Glomerular visceral epithelial cell (primary cell): ENCODE measurements at regions not wholly inside any gene's neighbourhood (a gene's known extent, or its start where the extent isn't known, plus 50 kb on each side); places are given as distances from the start of the nearest gene placed in this dataset.
A peak's percentile ranks its signal among the peaks of the same experiment; 100 is the strongest.

ENCODE experiments used
- DNase-seq: peaks from one replicate; pipeline ENCODE4 v3.0.0-alpha.2; 2016; ENCODE audit errors: extremely low spot score

GRCh38 chr7:81606078-81606863, 163.6 kb downstream of the HGF start:
- no peak for DNase-seq

GRCh38 chr7:81605493-81605892, 164.4 kb downstream of the HGF start:
- DNase-seq: no peak

- DNase-seq: peak; percentile 31
Observed at GRCh38 chr7:81604808-81605174, 165.1 kb downstream of the HGF start.

DNA sequence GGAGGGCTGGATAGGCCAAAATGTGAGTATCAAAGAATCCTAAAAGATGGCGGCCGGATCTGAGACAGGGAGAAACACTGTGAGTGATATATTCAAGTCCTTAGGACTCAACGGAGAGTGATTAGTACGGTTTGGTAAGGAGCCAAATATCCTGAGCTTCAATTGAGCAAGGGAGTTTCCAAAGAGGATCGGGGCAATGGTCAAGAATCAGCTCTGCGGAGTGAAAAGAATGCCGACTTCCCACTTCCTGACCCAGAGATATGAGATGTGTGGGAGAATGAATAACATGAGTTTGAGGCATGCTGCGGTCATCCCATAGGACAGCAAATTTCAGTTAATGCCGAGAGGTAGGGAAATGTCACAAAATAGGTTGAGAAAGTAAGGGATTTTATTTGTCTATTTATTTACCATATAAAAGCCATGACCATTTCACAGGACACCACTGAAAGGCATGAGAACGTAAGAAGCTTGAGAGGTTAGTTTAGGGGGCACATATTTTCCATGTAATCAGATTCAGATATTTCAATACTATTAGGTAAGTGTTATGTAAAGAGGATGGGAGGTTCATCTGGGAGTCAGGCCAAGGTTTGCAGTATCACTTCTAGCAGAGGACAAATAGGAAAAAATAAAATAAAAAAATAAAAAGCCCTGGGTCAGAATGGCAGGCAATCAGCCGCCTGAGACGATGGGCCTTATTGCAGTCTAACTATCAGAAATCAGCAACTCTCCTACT, 165.6 kb downstream of the HGF start:
- DNase-seq: peak; percentile 97

DNA sequence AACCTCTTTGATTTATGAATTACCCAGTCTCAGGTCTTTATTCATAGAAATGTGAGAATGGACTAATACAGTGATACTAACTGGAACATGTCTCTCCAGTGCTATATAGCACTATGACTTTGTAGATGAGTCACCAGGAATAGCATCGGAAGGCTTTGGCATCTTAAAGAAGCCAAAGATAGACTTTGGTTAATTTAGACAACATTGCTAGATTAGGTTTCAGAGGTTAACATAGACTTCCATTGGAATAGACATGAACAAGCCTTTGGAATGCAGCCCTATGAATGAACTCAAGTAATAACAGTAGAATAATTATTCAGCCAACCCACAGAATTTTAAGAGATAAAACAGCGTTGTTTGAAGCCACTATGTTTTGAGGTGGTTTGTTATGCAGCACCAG, 169.2 kb downstream of the HGF start:
- no peak for DNase-seq

DNA sequence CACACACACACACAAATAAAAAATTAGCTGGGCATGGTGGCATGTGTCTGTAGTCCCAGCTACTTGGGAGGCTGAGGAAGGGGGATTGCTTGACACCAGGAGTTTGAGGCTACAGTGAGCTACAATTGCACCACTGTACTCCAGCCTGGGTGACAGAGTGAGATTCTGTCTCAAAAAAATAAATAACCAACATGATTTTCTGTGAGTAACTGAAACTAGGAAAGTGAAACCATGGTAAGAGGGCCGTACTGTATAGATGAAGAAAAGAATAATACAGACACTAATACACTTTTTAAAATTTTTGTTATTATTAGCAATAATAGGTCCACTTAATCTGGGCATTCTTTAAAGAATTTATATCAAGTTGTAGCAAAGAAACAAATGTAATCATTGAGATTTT, 170.9 kb downstream of the HGF start:
- DNase-seq: no peak

- no peak for DNase-seq
Observed at GRCh38 chr7:81594767-81595166, 175.1 kb downstream of the HGF start.

- DNase-seq: no peak
Observed at GRCh38 chr7:81590131-81590530, 179.7 kb downstream of the HGF start.

- DNase-seq: no peak
Observed at GRCh38 chr7:81584667-81585066, 185.2 kb downstream of the HGF start.

DNA sequence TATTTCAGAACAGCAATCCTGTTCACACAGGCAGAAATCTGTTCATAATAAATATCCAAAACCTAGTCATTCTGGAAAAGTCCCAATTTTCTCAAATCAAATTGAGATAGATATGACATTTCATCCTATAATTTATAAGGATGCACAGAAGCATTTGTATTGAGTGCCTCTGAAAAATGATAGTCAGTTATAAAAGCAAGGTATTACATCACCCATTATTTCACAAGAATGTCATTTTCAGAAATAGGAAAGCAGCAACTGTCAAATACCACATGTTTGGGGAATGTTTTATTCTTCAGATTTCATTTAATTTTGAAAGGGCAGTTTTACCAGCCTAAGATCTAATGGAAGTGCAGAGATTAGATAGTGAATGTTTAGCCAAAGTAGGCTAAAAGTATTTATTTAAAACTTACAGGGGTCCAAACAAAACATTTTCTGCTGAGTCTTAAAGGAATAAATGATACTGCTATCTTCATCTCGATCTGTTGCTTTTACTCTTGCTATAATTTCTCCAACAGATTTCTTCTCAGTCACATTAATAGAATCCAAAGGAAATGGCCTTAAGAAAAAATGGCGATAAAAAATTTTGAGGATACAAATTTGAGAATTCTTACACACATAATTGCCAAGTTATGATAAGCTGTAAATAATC, 185.8 kb downstream of the HGF start:
- no peak for DNase-seq

DNA sequence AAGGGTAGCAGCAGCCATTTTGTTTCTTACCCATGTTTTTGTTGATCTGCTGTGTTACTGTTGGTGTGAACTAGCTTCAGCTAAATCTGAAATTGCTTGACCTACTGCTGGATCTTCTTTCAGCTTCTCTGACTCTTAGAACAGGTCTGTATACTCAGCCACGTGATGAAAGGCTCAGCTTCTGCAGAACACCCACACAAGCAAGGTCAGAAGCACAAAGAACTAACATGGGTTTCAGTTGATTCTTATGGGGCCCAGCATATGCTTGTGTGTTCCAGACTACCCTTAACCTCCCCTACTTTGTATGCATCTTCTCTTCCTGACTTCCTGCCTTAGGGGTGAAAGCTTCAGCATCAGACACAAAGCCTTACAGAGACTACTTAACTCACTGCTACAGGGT, 186.8 kb downstream of the HGF start:
- no peak for DNase-seq

- DNase-seq: no peak
Observed at GRCh38 chr7:81577642-81578340, 192.1 kb downstream of the HGF start.

DNA sequence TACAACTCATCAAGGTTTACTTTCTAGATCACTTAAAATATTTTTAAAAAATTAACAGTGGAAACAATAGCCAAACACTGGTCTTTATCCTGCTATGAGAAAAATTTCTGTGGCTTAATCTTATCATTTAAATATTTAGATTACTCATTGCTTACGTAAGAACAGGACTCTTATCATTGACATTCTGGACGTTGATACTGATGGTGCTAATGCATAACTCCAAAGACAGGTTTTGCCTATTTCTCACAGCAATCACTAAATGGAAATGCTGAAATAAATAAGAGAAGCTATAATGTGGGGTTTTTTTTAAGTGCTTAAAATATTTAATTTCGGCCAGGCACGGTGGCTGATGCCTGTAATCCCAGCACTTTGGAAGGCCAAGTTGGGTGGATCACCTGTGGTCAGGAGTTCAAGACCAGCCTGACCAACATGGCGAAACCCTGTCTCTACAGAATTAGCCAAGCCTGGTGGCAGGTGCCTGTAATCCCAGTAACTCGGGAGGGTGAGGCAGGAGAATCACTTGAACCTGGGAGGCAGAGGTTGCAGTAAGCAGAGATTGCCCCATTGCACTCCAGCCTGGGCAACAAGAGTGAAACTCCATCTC, 195.0 kb downstream of the HGF start:
- DNase-seq: no peak

DNA sequence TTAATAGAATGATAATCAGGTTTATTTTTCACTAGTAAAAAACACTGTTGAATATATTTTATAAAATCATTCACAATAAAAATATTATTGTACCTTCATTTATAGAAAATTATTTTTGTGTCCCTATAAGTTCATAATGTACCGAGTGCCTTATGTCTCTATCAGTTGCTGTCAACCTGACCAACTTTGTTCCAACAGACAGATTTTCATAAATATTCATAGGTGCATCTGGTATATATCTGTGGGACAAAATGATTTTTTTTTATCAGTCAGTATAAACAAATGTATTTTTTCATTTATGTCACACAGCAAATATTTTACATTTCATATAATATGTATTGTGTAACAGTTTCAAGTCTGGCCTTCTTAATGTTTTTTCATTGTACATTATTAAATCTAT, 195.9 kb downstream of the HGF start:
- DNase-seq: no peak

DNA sequence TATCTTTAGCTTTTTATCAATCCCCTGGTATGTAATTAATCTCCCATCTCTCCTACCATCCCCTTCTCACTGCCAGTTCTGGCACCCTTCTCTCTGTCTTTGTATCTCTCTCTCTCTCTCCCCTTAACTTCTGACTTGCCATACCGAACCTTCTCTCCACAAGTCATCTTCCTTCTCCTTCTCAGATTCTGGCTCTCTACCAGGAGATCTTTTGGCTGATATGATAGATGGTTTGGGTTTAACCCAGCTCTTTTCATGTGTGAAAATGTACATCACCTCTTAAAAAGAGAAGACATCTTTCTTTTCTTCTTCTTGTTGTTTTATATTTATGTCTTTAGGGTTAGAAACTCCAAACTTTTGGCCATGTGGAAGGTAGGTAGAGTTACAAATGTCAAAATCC, 196.7 kb downstream of the HGF start:
- DNase-seq: no peak

DNA sequence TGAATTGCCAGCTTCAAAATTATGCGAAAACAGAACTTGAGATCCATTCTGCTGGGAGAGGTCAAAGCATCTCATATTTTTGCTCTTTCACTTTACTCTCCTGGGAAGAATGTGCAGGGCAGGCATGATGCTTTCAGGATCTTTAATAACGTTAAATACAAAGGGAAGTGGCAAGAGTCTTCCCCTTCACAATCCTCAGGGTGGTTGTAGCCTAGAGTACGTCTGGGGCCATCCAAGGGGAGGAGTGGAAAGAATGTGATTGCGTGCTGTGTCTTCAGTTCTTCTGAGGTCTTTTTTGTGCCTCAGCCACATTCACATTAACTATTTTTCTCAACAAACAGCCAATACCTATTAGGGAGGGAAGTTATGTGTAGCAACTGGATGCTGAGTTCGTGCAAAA, 207.3 kb downstream of the HGF start:
- DNase-seq: no peak

- no peak for DNase-seq
Observed at GRCh38 chr7:81560708-81561107, 209.1 kb downstream of the HGF start.

- no peak for DNase-seq
Observed at GRCh38 chr7:81549484-81550016, 220.3 kb downstream of the HGF start.

GRCh38 chr7:81534996-81535395, 234.9 kb downstream of the HGF start:
- no peak for DNase-seq

DNA sequence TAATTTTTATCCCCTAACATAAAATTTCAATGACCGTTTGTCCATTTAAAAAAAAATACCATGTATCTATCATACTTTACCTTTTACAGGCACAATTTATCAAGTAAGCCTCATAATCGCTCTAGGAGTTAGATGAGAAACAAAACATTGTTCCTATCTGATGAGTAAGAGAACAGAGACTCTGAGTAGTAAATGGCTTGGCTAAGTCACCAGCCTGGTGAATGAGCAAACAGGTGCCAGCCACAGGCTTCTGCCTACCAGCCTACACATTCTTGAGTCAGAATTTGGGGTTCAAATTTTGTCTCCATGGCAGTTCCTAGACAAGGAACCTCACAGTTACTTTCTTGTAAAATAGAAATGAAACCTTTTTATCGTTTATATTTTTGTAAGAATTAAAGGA, 235.4 kb downstream of the HGF start:
- DNase-seq: no peak

DNA sequence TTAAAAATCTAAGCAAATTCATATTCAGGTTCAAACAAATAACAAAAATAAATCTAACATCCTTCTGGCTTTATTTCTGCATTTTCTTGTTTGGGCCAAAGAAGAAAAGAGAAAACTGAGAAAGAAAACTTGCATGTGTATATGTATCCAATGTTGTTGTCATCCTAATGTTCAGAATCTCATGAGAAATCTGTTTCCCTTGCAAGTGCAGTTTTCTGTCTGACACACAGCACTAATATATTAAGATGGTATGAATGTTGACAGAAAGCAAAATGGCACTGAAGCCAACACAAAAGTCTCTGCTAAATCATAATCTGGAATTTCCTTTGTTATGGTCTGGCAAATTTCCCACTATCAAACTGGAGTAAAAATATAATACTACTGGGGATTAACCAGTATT, 235.9 kb downstream of the HGF start:
- no peak for DNase-seq

DNA sequence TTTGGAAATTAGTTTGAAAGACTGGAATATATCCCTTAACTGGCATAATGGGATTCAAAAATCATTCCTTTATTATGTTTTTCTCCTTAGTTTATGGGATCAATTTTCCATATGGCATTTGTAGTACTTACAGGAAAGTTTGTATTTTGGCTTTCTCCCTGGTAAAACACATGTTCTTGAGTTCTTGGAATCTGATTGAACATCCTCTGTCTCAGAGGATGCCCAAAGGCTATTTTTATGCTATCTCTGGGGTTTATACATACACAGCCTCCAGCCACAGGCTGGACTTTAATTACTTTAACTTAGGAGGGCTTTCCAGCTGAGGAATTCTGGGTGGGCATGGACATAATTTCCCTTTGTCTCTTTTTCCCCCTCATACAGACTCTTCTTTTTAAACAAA, 236.4 kb downstream of the HGF start:
- DNase-seq: no peak
